HG03457 (cell line): ENCODE measurements at regions not wholly inside any gene's neighbourhood (a gene's known extent, or its start where the extent isn't known, plus 50 kb on each side); places are given as distances from the start of the nearest gene placed in this dataset.

Experiments
- ATAC-seq: cut with Tn5 transposase; IDR thresholded peaks from one replicate; pipeline ENCODE4 v1.9.1; 2021; ENCODE audit warnings: moderate number of reproducible peaks; ENCODE audit not compliant: unreplicated experiment

DNA sequence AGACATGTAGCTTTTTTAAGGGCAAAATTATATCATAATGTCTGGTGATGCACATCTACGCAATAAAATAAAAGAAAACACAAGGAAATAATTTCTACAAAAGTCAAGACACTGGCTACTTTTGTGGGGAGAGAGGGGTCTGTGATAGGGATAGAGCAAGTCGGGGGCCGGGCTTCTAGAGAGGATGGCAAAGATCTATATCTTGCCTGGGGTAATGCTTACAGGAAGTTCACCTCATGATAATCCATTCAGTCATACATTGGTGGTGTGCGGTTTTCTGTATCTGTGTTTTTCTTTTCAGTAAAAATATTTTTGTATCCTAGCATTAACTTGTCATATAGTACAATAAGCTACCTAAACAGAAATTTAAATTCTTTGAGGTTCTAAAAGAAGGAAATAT lies 178.8 kb downstream of the ARRDC4 start:
- no peak for ATAC-seq

DNA sequence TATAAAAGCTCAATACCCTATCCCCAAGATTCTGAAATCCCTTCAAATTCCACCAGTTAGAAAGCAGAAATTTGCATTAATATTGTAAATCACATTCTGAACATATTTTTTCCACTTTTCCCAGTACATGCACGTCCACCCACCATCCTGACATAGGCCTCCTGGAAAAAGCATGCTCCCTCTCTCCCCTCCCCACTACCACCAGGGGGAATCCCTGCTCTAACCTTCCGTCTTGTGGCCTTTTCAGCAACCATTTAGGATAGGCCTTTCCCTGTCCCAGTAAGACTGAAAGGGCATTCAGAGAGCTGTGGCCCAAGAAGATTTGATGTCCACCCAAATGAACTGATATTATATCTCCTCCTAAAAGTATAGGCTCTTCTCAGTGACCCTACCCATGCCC lies 182.1 kb downstream of the ARRDC4 start:
- ATAC-seq: no peak

DNA sequence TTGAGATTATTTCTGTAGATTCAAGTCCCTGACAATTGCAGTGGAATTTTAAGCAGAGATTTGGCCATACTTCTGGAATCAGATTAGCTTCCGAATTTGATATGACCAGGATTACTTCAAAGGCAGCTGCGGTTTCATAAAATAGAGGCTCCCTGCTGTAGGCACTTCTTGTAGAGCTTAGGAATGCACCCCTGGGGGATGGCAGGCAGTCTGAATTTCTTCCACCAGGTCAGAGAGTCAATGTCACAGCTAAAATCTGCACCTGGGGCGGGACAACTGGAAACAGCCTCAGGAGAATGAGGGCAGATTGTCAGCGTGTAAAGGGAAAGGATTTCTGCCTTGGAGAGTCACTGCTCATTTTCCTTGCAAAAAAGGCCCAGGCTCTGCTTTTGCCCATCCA lies 182.6 kb downstream of the ARRDC4 start:
- no peak for ATAC-seq

DNA sequence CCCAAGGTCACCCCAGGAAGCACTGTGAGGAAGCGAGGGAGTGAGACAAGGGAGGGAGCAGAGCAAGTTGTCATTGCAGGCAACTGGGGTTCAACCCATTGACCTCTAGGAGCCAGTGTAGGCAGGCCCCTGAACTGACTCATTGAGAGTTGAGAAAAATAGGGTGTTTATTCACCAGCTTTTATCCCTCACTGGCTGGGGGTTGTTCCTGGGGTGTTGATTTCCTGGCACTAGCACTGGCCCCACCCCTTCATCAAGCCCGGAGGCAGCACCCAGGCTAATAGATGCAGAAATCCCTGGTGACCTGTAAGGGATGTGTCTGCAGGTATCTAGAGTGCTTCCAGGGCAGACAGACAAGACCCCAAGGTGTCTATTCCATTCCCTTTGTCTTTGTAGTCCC lies 183.9 kb downstream of the ARRDC4 start:
- no peak for ATAC-seq

- no peak for ATAC-seq
These were observed 185.7 kb downstream of the ARRDC4 start for GRCh38 chr15:98146031-98146820.

GRCh38 chr15:98147415-98147814 lies 186.9 kb downstream of the ARRDC4 start:
- ATAC-seq: no peak

DNA sequence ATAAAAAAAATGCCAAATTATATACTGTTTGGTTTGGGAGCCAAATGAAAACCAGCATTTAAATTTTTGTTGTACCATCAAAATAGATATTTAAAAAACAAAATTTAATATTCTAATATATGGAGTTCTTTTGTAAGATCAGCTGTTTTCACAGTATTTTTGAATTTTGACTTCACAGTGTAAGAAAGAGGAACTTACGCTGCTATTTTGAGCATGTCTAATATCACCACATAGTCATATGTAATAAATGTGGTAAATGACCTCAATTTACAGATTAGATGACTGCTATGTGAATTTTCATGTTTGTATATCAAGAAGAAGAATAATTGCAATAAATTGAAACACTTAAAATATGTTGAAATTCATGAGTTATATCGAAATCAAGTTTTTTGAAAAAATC lies 189.6 kb downstream of the ARRDC4 start:
- ATAC-seq: no peak

- no peak for ATAC-seq
These were observed 190.0 kb downstream of the ARRDC4 start for GRCh38 chr15:98150536-98150935.

DNA sequence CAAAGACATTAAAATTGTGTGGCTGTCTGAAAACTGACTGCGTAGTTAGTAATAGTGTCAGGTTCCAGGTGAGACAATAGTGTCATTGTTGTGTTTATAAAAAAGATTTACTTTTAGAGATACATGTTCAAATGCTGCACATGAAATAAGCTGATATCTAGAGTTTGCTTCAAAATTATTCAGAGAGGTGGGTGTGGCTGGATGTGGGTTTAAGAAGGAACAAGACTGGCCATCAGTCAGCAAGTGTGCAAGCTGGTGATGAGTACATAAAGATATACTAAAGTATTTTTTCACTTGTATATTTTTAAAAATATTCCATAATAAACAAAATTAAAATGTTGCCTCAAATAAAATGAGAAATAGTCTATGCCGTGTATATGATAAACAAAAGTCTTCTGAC lies 190.6 kb downstream of the ARRDC4 start:
- ATAC-seq: no peak

- ATAC-seq: no peak
These were observed 191.7 kb downstream of the ARRDC4 start for GRCh38 chr15:98152156-98152555.

GRCh38 chr15:98154863-98155262 lies 194.4 kb downstream of the ARRDC4 start:
- no peak for ATAC-seq

GRCh38 chr15:98155356-98155755 lies 194.9 kb downstream of the ARRDC4 start:
- no peak for ATAC-seq

DNA sequence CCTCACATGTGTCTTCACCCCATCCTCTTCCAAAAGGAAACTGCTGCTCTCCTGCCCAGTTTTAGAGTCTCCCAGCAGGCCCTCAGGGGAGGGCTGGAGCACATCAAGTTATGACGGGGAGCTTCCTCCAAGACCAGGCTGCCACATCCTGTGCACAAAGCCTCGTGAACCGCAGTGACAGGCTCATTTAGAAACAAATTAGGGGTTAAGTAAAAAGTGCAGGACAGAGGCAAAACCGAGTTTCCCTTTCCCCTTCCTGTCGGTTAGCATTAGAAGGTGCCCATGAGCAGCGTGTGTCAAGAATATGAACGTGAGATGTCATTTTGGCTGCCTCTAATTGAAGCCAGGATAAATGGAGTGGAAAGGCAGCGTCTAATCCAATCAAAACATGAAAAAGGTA lies 199.7 kb downstream of the ARRDC4 start:
- ATAC-seq: peak; percentile 85

GRCh38 chr15:98163319-98164045 lies 203.0 kb downstream of the ARRDC4 start:
- ATAC-seq: no peak

- ATAC-seq: no peak
These were observed 204.1 kb downstream of the ARRDC4 start for GRCh38 chr15:98164571-98164970.

DNA sequence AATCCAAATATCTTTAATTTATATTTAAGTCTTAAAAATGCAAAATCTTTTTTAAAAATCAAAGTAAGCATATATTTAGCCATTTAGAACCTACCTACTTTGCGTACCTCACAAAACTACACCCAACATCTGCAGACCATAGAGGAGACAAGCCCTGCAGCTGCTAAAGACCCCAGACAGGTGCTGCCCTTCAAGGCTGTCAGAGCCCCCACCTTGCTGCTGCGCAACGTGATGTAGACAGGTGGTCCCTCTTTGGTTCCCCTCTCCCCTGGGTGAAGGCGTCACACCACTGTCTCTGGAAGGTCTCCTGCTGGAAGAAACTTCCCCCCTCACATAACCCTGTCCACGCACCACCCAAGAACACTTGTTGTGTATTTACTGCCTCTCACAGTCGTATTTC lies 204.5 kb downstream of the ARRDC4 start:
- ATAC-seq: no peak

- ATAC-seq: no peak
These were observed 207.3 kb downstream of the ARRDC4 start for GRCh38 chr15:98167722-98168268.

DNA sequence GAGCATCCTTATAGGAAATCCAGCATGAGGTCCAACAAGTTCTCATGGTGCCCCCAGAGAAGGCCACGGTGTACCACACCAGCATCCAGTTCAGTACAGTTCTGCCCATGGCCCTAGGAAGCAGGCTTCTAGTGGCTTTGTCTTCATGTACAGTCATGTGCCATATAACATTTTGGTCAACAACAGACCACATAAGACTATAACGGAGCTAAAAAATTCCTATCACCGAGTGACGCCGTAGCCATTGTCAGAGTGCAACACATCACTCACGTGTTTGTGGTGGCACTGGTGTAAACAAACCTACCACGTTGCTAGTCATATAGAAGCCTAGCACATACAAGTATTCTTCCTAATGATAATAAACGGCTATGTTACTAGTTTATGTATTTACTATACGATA lies 209.0 kb downstream of the ARRDC4 start:
- no peak for ATAC-seq

DNA sequence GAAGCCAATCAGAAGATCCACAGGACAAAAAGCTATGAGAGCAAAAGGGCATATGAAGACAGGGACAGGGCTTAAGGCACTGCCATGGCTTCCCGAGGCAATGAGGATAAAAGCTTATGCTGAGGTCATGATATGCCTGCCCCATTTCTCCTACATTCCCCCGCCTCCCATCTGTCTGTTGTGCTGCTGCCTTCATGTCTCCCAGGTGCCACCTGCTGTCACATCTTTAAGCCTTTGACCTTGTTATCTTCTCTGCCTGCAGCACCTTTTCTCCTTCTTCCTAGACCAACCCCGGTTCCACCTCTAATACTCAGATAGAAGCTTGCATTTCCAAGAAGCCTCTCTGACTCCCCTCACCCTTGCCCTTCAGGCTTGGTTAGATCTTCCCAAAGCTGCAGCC lies 213.8 kb downstream of the ARRDC4 start:
- no peak for ATAC-seq

DNA sequence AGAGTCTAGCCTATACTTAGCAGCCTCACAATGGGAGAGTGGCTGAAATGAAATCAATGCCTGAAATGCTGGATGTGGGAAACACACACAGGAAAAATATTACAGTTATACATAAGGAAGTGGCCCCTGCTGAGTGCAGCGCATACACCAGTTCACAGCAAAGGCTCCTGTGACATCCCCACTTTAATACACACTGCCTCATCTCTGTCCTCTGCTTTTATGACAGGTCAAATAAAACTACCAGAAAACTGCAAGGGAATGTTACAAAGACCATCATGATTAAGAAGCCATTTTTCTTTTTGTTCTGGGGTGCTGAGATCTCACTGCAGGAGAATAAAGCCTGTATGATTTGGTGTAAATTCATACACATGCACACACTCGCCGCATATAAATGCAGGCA lies 214.3 kb downstream of the ARRDC4 start:
- no peak for ATAC-seq

DNA sequence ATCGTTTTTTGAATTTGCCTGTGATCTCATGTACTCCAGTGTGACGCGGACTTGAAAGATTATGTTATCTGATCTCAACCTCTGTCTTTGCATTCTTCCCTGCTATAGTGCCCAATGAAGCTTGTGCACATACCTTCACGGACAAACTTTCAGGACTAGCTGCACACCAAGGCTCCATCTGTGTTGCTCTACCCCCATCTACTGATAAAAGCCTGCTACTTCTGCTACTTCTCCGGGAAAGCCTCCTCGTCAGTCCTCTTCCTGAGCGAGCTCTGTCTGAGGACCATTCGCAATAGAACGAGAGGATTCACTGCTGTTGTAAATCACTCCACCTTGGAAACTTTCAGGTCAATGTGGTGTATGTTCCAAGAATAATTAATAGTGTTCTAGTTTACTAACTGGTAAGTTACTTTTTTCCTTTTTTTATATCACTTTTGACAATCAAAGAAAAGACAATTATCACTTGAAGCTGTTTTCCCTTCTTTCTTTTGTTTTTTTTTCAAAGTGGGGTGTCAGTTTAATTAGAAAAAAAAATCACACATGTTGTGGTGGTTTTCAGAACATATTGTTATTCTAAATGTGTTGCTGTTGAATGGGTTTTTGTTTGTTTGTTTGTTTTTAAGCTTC lies 217.6 kb downstream of the ARRDC4 start:
- no peak for ATAC-seq

DNA sequence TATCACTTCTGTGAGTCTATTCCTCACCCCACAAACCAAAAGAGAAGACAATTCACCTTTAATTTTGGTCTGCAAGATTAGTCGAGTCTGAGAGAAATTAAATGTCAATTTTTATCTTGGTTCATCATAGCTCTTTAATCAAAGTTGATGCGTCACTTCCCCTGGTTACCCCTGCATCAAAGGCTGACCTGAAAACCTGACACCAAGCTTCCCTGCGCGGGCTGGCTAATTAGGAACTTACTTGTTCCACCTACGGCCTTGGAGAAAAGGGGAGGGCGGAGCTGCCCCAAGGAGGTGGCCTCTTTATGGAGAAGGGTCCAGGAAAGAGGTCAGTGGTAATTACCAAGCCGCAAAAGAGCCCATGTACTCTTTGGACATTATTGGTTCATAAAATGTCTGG lies 218.4 kb downstream of the ARRDC4 start:
- ATAC-seq: no peak
